ENCODE measurements at regions not wholly inside any gene's neighbourhood (a gene's known extent, or its start where the extent isn't known, plus 50 kb on each side); places are given as distances from the start of the nearest gene placed in this dataset.

GRCh38 chr1:195766709-195767108 lies 841.5 kb downstream of the KCNT2 start:
- Histone ChIP-seq H3K4me1 (ENCODE audit: control insufficient read depth in 1 of 2, low read depth in 2 of 2) (no peaks in the 10 kb centered on the region), H3K36me3 (no peaks in the 10 kb centered on the region), H3K9me3 (no peaks in the 10 kb centered on the region), H3K27ac (no peak overlapping the region), H3K27me3 (replicated peaks; ENCODE audit: insufficient read depth) (no peaks in the 10 kb centered on the region), H3K4me3 (no peak overlapping the region)
- TF ChIP-seq CTCF (IDR thresholded peaks at IDR 0.05): no peak
- no peak for ATAC-seq (ENCODE audit: insufficient number of reproducible peaks, low FRiP score, low read depth)
- DNase-seq (ENCODE audit: low spot score): no peak

GRCh38 chr1:195765099-195765498 lies 843.1 kb downstream of the KCNT2 start:
- Histone ChIP-seq H3K4me3 (no peak overlapping the region), H3K27ac (no peak overlapping the region), H3K36me3 (no peaks in the 10 kb centered on the region), H3K27me3 (replicated peaks; ENCODE audit: insufficient read depth) (no peaks in the 10 kb centered on the region), H3K4me1 (ENCODE audit: control insufficient read depth in 1 of 2, low read depth in 2 of 2) (no peaks in the 10 kb centered on the region), H3K9me3 (no peaks in the 10 kb centered on the region)
- TF ChIP-seq CTCF (IDR thresholded peaks at IDR 0.05): no peak
- DNase-seq (ENCODE audit: low spot score) (no peak), ATAC-seq (ENCODE audit: insufficient number of reproducible peaks, low FRiP score, low read depth) (no peak)

- TF ChIP-seq CTCF (IDR thresholded peaks at IDR 0.05): no peak
- DNase-seq (ENCODE audit: low spot score): no peak
- no peaks in the 10 kb centered on the region for H3K27me3 ChIP-seq (replicated peaks; ENCODE audit: insufficient read depth)
- no peaks in the 10 kb centered on the region for H3K9me3 ChIP-seq
- no peak overlapping the region for H3K4me3 ChIP-seq
- H3K4me1 ChIP-seq (ENCODE audit: control insufficient read depth in 1 of 2, low read depth in 2 of 2): no peaks in the 10 kb centered on the region
- H3K27ac ChIP-seq: no peak overlapping the region
- no peak for ATAC-seq (ENCODE audit: insufficient number of reproducible peaks, low FRiP score, low read depth)
- H3K36me3 ChIP-seq: no peaks in the 10 kb centered on the region
These were observed 844.3 kb downstream of the KCNT2 start for GRCh38 chr1:195763907-195764374.

GRCh38 chr1:195763146-195763906 lies 844.9 kb downstream of the KCNT2 start:
- no peaks in the 10 kb centered on the region for H3K27me3 ChIP-seq (replicated peaks; ENCODE audit: insufficient read depth)
- H3K36me3 ChIP-seq: no peaks in the 10 kb centered on the region
- TF ChIP-seq CTCF (IDR thresholded peaks at IDR 0.05): no peak
- H3K4me1 ChIP-seq (ENCODE audit: control insufficient read depth in 1 of 2, low read depth in 2 of 2): no peaks in the 10 kb centered on the region
- DNase-seq (ENCODE audit: low spot score): no peak
- ATAC-seq (ENCODE audit: insufficient number of reproducible peaks, low FRiP score, low read depth): no peak
- no peaks in the 10 kb centered on the region for H3K9me3 ChIP-seq
- H3K4me3 ChIP-seq: no peak overlapping the region
- H3K27ac ChIP-seq: no peak overlapping the region

GRCh38 chr1:195761104-195761503 lies 847.1 kb downstream of the KCNT2 start:
- DNase-seq (ENCODE audit: low spot score) (no peak), ATAC-seq (ENCODE audit: insufficient number of reproducible peaks, low FRiP score, low read depth) (no peak)
- no peaks in the 10 kb centered on the region for H3K36me3 ChIP-seq
- no peak for TF ChIP-seq CTCF (IDR thresholded peaks at IDR 0.05)
- H3K27ac ChIP-seq: no peak overlapping the region
- no peaks in the 10 kb centered on the region for H3K4me1 ChIP-seq (ENCODE audit: control insufficient read depth in 1 of 2, low read depth in 2 of 2)
- no peak overlapping the region for H3K4me3 ChIP-seq
- no peaks in the 10 kb centered on the region for H3K9me3 ChIP-seq
- no peaks in the 10 kb centered on the region for H3K27me3 ChIP-seq (replicated peaks; ENCODE audit: insufficient read depth)
